B cell (primary cell): ENCODE measurements at regions not wholly inside any gene's neighbourhood (a gene's known extent, or its start where the extent isn't known, plus 50 kb on each side); places are given as distances from the start of the nearest gene placed in this dataset.

Experiments used
- ATAC-seq: fragments of 200-7000 bp; cut with Tn5 transposase; one replicate; pipeline ENCODE4 v1.10.0; 2021; ENCODE audit warnings: low read depth, mild to moderate bottlenecking, moderate number of reproducible peaks, moderate library complexity
- CTCF ChIA-PET: fragments of 350-600 bp; sonication (Branson Sonifier 250); formaldehyde crosslinking; loops from one replicate; lab custom pipeline; 2021; ENCODE audit warnings: antibody characterized with exemption, inconsistent platforms; lab: Charles Lee
- POLR2A ChIA-PET: fragments of 350-600 bp; sonication (Branson Sonifier 250); formaldehyde crosslinking; loops from one replicate; lab custom pipeline; 2021; ENCODE audit warnings: antibody characterized with exemption; lab: Charles Lee
- DNase-seq: peaks from one replicate; pipeline ENCODE4 v3.0.0; 2013
- H2AFZ ChIP-seq: 2 replicates; pipeline ENCODE4 v1.6.1; 2012; ENCODE audit warnings: mild to moderate bottlenecking, low read depth, low read length; ENCODE audit not compliant: insufficient read depth, poor library complexity, severe bottlenecking
- H3K27ac ChIP-seq, 2 donors: 1 replicate in 1 of 2; 2 replicates in 1 of 2; pipeline ENCODE4 v1.5.1; 2012 to 2013; ENCODE audit warnings: low read length in 2 of 2, mild to moderate bottlenecking in 2 of 2, moderate library complexity in 1 of 2
- H3K27me3 ChIP-seq, 4 experiments: fragments of 200-600 bp in 1 of 4; sonication (generic) in 1 of 4; replicated peaks in 1 of 4; 1 replicate in 2 of 4; 2 replicates in 2 of 4; pipeline versions ENCODE4 v1.6.1 to v1.7.0; 2013 to 2016; ENCODE audit warnings: low read length in 3 of 4, mild to moderate bottlenecking in 2 of 4, mixed read lengths in 1 of 4, moderate library complexity in 1 of 4; ENCODE audit not compliant: insufficient read depth in 4 of 4, control insufficient read depth in 3 of 4; ENCODE audit errors: control extremely low read depth in 1 of 4
- H3K36me3 ChIP-seq, 2 experiments: replicated peaks in 1 of 2; 1 replicate in 1 of 2; 2 replicates in 1 of 2; pipeline versions ENCODE4 v1.6.1 to v1.7.1; 2013; ENCODE audit warnings: low read length in 1 of 2; ENCODE audit not compliant: insufficient read depth in 2 of 2, control insufficient read depth in 1 of 2; ENCODE audit errors: control extremely low read depth in 1 of 2, extremely low read depth in 1 of 2
- H3K4me1 ChIP-seq, 2 donors: fragments of 200-600 bp in 1 of 2; sonication (generic) in 1 of 2; 1 replicate in 1 of 2; 2 replicates in 1 of 2; pipeline versions ENCODE4 v1.5.1 to v1.6.1; 2013 to 2017; ENCODE audit warnings: low read length in 2 of 2; ENCODE audit not compliant: control insufficient read depth in 2 of 2, insufficient read depth in 2 of 2
- H3K4me2 ChIP-seq: replicated peaks from 2 replicates; pipeline ENCODE3; 2012; ENCODE audit warnings: mild to moderate bottlenecking, low read depth, low read length; ENCODE audit not compliant: poor library complexity, severe bottlenecking
- H3K4me3 ChIP-seq, 5 experiments: fragments of 200-600 bp in 1 of 5; sonication (generic) in 1 of 5; 1 replicate in 3 of 5; 2 replicates in 2 of 5; pipeline versions ENCODE4 v1.5.1 to v1.7.0; 2011 to 2016; ENCODE audit warnings: low read length in 4 of 5, mild to moderate bottlenecking in 4 of 5, low read depth in 2 of 5, control low read depth in 1 of 5, moderate library complexity in 1 of 5; ENCODE audit not compliant: insufficient read depth in 1 of 5; ENCODE audit errors: control extremely low read depth in 1 of 5, extremely low read depth in 1 of 5
- H3K79me2 ChIP-seq: fragments of 200-600 bp; sonication (generic); one replicate; pipeline ENCODE4 v1.6.0; 2016; ENCODE audit warnings: low read length; ENCODE audit not compliant: control insufficient read depth, insufficient read depth
- H3K9ac ChIP-seq: fragments of 200-600 bp; sonication (generic); 2 replicates; pipeline ENCODE4 v1.6.1; 2017; ENCODE audit warnings: mild to moderate bottlenecking, low read length, moderate library complexity
- H3K9me3 ChIP-seq, 3 donors: one replicate each; pipeline versions ENCODE4 v1.6.1 to v1.7.1; 2013; ENCODE audit warnings: low read length in 2 of 3; ENCODE audit not compliant: control insufficient read depth in 2 of 3, insufficient read depth in 1 of 3; ENCODE audit errors: control extremely low read depth in 1 of 3
- H4K20me1 ChIP-seq: 2 replicates; pipeline ENCODE4 v1.6.0; 2012; ENCODE audit warnings: mild to moderate bottlenecking, low read length; ENCODE audit not compliant: insufficient read depth, control insufficient read depth, poor library complexity, severe bottlenecking
- H3K27ac Mint-ChIP-seq: one replicate; pipeline ENCODE4 v1.8.0; 2021; ENCODE audit warnings: mixed read lengths
- H3K27me3 Mint-ChIP-seq: one replicate; pipeline ENCODE4 v1.8.0; 2021; ENCODE audit warnings: mixed read lengths
- H3K4me1 Mint-ChIP-seq: one replicate; pipeline ENCODE4 v1.8.0; 2021; ENCODE audit warnings: mixed read lengths
- H3K4me3 Mint-ChIP-seq: one replicate; pipeline ENCODE4 v1.8.0; 2021; ENCODE audit warnings: mixed read lengths
- H3K9me3 Mint-ChIP-seq: one replicate; pipeline ENCODE4 v1.8.0; 2022; ENCODE audit warnings: mixed read lengths; ENCODE audit not compliant: insufficient read depth
- CTCF ChIP-seq: fragments of 200-600 bp; IDR thresholded peaks from one replicate; pipeline ENCODE4 v1.8.0; 2022; ENCODE audit warnings: antibody characterized with exemption, mild to moderate bottlenecking
- EZH2 ChIP-seq: IDR thresholded peaks from 2 replicates; pipeline ENCODE4 v1.6.1; 2012; ENCODE audit warnings: borderline replicate concordance, low read depth, mild to moderate bottlenecking, moderate library complexity, low read length; ENCODE audit not compliant: insufficient read depth, poor library complexity, severe bottlenecking
- WGBS: methylation state at CpG from one replicate; pipeline ENCODE4 v1.1.5; 2013; ENCODE audit warnings: missing lambda C conversion rate; ENCODE audit not compliant: insufficient coverage; 5-methylcytosine and 5-hydroxymethylcytosine counted together
- intact Hi-C: fragments of 100-400 bp; cut with micrococcal nuclease; formaldehyde crosslinking; loops from one replicate; pipeline ENCODE4 v1.10.0; 2022

- no peak overlapping the region for H2AFZ ChIP-seq
- no peaks in the 10 kb centered on the region for H3K4me1 Mint-ChIP-seq
- POLR2A ChIA-PET: no interaction called here
Observed at GRCh38 chr2:34387536-34387935, 788.4 kb upstream of the FAM98A start.

GRCh38 chr2:34379586-34379985, 780.5 kb upstream of the FAM98A start:
- Histone ChIP-seq H3K4me2 (no peak overlapping the region), H3K9ac (no peak overlapping the region), H2AFZ (no peak overlapping the region), H4K20me1 (no peaks in the 10 kb centered on the region), H3K4me1 (no peaks in the 10 kb centered on the region), H3K79me2 (no peaks in the 10 kb centered on the region), H3K27ac (no peak overlapping the region), H3K36me3 (no peaks in the 10 kb centered on the region), H3K9me3 (peaks cover 0 to 4% (median 0%) of the 10 kb centered on the region in 3 donors), H3K4me3 (no peak overlapping the region), H3K27me3 (no peaks in the 10 kb centered on the region)
- H3K27me3 Mint-ChIP-seq: no peaks in the 10 kb centered on the region
- H3K4me3 Mint-ChIP-seq: no peak overlapping the region
- no peaks in the 10 kb centered on the region for H3K4me1 Mint-ChIP-seq
- DNase-seq (no peak), ATAC-seq (no peak)
- WGBS: 100% methylated on average over 1 of the region's 2 CpGs
- TF ChIP-seq CTCF (no peak), EZH2 (no peak)
- ChIA-PET CTCF (no interaction called here), POLR2A (no interaction called here)
- intact Hi-C loops: no loop called here
- no peak overlapping the region for H3K27ac Mint-ChIP-seq
- H3K9me3 Mint-ChIP-seq: no peaks in the 10 kb centered on the region

More at GRCh38 chr2:34387536-34387935, 788.4 kb upstream of the FAM98A start:
- H3K9ac ChIP-seq: no peak overlapping the region
- no peak for ATAC-seq
- H3K27me3 Mint-ChIP-seq: no peaks in the 10 kb centered on the region
- H3K4me2 ChIP-seq: no peak overlapping the region
- no peaks in the 10 kb centered on the region for H3K79me2 ChIP-seq
- no peaks in the 10 kb centered on the region for H3K4me1 ChIP-seq
- peaks cover 4% of the 10 kb centered on the region for H3K9me3 Mint-ChIP-seq
- intact Hi-C loops: no loop called here
- no peak for DNase-seq
- H3K9me3 ChIP-seq: peaks cover 0 to 9% (median 0%) of the 10 kb centered on the region in 3 donors
- H3K27ac ChIP-seq: no peak overlapping the region
- WGBS: no CpG with 5 or more reads among the region's 3 CpGs
- CTCF ChIA-PET: no interaction called here
- no peak overlapping the region for H3K4me3 ChIP-seq
- H3K27me3 ChIP-seq: no peaks in the 10 kb centered on the region
- H3K36me3 ChIP-seq: no peaks in the 10 kb centered on the region
- H4K20me1 ChIP-seq: no peaks in the 10 kb centered on the region
- H3K4me3 Mint-ChIP-seq: no peak overlapping the region
- no peak overlapping the region for H3K27ac Mint-ChIP-seq
- no peak for TF ChIP-seq EZH2
- TF ChIP-seq CTCF: no peak
